ENCODE measurements at regions not wholly inside any gene's neighbourhood (a gene's known extent, or its start where the extent isn't known, plus 50 kb on each side); places are given as distances from the start of the nearest gene placed in this dataset.

- Histone ChIP-seq H3K4ac (ENCODE audit: low read depth, low read length) (no peak overlapping the region), H4K8ac (replicated peaks; ENCODE audit: insufficient read length, low read depth, low read length) (no peak overlapping the region), H2AK5ac (ENCODE audit: insufficient read length, low read length) (no peak overlapping the region), H4K5ac (ENCODE audit: insufficient read length, low read depth, low read length) (no peak overlapping the region), H3K4me2 (ENCODE audit: insufficient read depth, insufficient read length, low read length) (no peak overlapping the region), H3K23ac (ENCODE audit: insufficient read length, low read depth, low read length) (no peak overlapping the region), H2BK120ac (ENCODE audit: low read depth, low read length, poor library complexity, severe bottlenecking) (no peak overlapping the region), H2BK15ac (ENCODE audit: low read depth, low read length) (no peak overlapping the region), H3K56ac (ENCODE audit: insufficient read length, low read depth, low read length) (no peak overlapping the region), H2AFZ (ENCODE audit: low read length) (no peak overlapping the region), H3K9ac (ENCODE audit: extremely low read depth, insufficient read length, low read length) (no peak overlapping the region), H3K4me1 (ENCODE audit: insufficient read depth, low read length) (no peaks in the 10 kb centered on the region), H3T11ph (ENCODE audit: low read length) (no peak overlapping the region), H2BK20ac (ENCODE audit: low read depth, low read length, poor library complexity, severe bottlenecking) (no peak overlapping the region), H3K79me1 (ENCODE audit: insufficient read depth, low read depth, low read length, poor library complexity, severe bottlenecking) (no peaks in the 10 kb centered on the region), H4K91ac (ENCODE audit: insufficient read length, low read depth, low read length) (no peak overlapping the region), H3K18ac (ENCODE audit: insufficient read length, low read depth, low read length) (no peak overlapping the region), H3K9me3 (ENCODE audit: control insufficient read depth, low read depth, low read length) (no peaks in the 10 kb centered on the region), H3K14ac (ENCODE audit: insufficient read depth, low read length) (no peak overlapping the region), H3K27me3 (ENCODE audit: insufficient read depth, low read length) (no peaks in the 10 kb centered on the region), H4K20me1 (ENCODE audit: control insufficient read depth, insufficient read depth, insufficient read length) (no peaks in the 10 kb centered on the region), H3K27ac (ENCODE audit: insufficient read length, low read depth, low read length) (no peak overlapping the region), H3K23me2 (ENCODE audit: insufficient read length, low read depth, low read length, poor library complexity, severe bottlenecking) (no peaks in the 10 kb centered on the region), H2BK5ac (ENCODE audit: insufficient read length, low read length) (no peak overlapping the region), H2BK12ac (ENCODE audit: insufficient read length, low read depth, low read length) (no peak overlapping the region), H3K79me2 (ENCODE audit: insufficient read depth, low read length) (no peaks in the 10 kb centered on the region)
- H3K27me3 Mint-ChIP-seq (ENCODE audit: low read depth): peaks cover 2% of the 10 kb centered on the region; the same call in 1 of the 2 replicates
- no peaks in the 10 kb centered on the region for H3K9me3 Mint-ChIP-seq
- peak overlapping the region in 1 of 3 experiments; percentile 92; a peak in 2 of 7 replicates for H3K27ac Mint-ChIP-seq
- no peaks in the 10 kb centered on the region for H3K36me3 Mint-ChIP-seq (ENCODE audit: insufficient read depth in 1 of 3, low read depth in 3 of 3)
- DNase-seq: no peak
- no CpG with 5 or more reads among the region's 14 CpGs for WGBS (ENCODE audit: extremely low coverage, insufficient read length, low lambda C conversion rate)
- TF ChIP-seq CTCF (conservative IDR thresholded peaks at IDR 0.05): no peak
- no peak overlapping the region for H3K4me3 Mint-ChIP-seq
- no peaks in the 10 kb centered on the region for H3K4me1 Mint-ChIP-seq
Measured at GRCh38 chr13:107907065-107907805, 308.1 kb downstream of the LIG4 start.

All from H9 (cell line).